ENCODE measurements at regions not wholly inside any gene's neighbourhood (a gene's known extent, or its start where the extent isn't known, plus 50 kb on each side); places are given as distances from the start of the nearest gene placed in this dataset.

DNA sequence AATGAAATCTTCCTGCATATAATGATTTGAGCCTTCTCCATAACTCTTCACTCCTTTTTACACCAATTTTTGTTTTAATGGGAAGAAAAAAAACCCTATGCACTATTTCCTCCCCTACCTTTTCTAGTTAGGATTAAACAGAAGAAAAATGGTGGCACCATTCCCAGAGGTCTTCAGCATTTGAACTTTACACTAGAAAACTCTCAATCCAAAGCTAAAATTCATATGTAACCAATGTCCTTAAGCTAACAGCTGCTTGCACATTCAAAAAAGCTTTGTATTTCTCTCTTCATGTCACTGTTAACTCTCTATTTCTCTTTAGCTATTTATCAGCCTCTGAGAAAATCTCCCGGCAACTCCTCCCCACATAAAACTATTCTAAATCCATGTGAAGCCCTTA, 90.3 kb upstream of the UBL3 start:
- no peak for TF ChIP-seq CTCF (conservative IDR thresholded peaks at IDR 0.05; ENCODE audit: low read length)
- TF ChIP-seq EZH2phosphoT487 (IDR thresholded peaks at IDR 0.05; ENCODE audit: borderline replicate concordance, low read depth, low read length), result no peak
- DNase-seq (ENCODE audit: low spot score), result no peak
- Histone ChIP-seq H3K27ac (ENCODE audit: low read depth, low read length, poor library complexity, severe bottlenecking) (no peak overlapping the region), H2AFZ (ENCODE audit: low read length) (no peak overlapping the region), H3K4me1 (ENCODE audit: insufficient read depth, low read length, poor library complexity, severe bottlenecking) (peaks cover 4% of the 10 kb centered on the region), H3K9me3 (ENCODE audit: low read length) (no peaks in the 10 kb centered on the region), H3K4me2 (ENCODE audit: low read length) (no peak overlapping the region), H4K20me1 (ENCODE audit: insufficient read depth, low read length) (no peaks in the 10 kb centered on the region), H3K4me3 (ENCODE audit: low read depth, low read length, poor library complexity, severe bottlenecking) (no peak overlapping the region), H3K9me2 (ENCODE audit: insufficient read depth, low read length) (no peaks in the 10 kb centered on the region), H3K79me2 (ENCODE audit: insufficient read depth, low read depth, low read length) (no peaks in the 10 kb centered on the region), H3K36me3 (ENCODE audit: insufficient read depth, low read length) (no peaks in the 10 kb centered on the region)
- ChIA-PET POLR2A (interaction anchor here (1.5 kb wide), 1 partner anchor 17 kb away, joined by 3 read pairs; no protein-coding TSS in a partner anchor), CTCF (ENCODE audit: unreplicated experiment) (interaction anchor here (1.0 kb wide), 1 partner anchor 17 kb away, joined by 3 read pairs; no protein-coding TSS in a partner anchor)
- BruUV-seq (replicated peaks), result no TSS peak
- intact Hi-C loops (cut with micrococcal nuclease; ENCODE audit: unreplicated experiment), result no loop called here

GRCh38 chr13:29939158-29939557, 88.7 kb upstream of the UBL3 start:
- Histone ChIP-seq H3K79me2 (ENCODE audit: insufficient read depth, low read depth, low read length) (no peaks in the 10 kb centered on the region), H3K4me2 (ENCODE audit: low read length) (no peak overlapping the region), H3K4me1 (ENCODE audit: insufficient read depth, low read length, poor library complexity, severe bottlenecking) (peaks cover 5% of the 10 kb centered on the region), H2AFZ (ENCODE audit: low read length) (no peak overlapping the region), H4K20me1 (ENCODE audit: insufficient read depth, low read length) (no peaks in the 10 kb centered on the region), H3K36me3 (ENCODE audit: insufficient read depth, low read length) (no peaks in the 10 kb centered on the region), H3K9me3 (ENCODE audit: low read length) (no peaks in the 10 kb centered on the region), H3K9me2 (ENCODE audit: insufficient read depth, low read length) (no peaks in the 10 kb centered on the region), H3K27ac (ENCODE audit: low read depth, low read length, poor library complexity, severe bottlenecking) (no peak overlapping the region), H3K4me3 (ENCODE audit: low read depth, low read length, poor library complexity, severe bottlenecking) (no peak overlapping the region)
- ChIA-PET CTCF (ENCODE audit: unreplicated experiment) (interaction anchor here (0.6 kb wide), 1 partner anchor 15 kb away, joined by 3 read pairs; no protein-coding TSS in a partner anchor), POLR2A (no interaction called here)
- intact Hi-C loops (cut with micrococcal nuclease; ENCODE audit: unreplicated experiment), result no loop called here
- no TSS peak for BruUV-seq (replicated peaks)
- DNase-seq (ENCODE audit: low spot score), result no peak
- TF ChIP-seq CTCF (conservative IDR thresholded peaks at IDR 0.05; ENCODE audit: low read length) (no peak), EZH2phosphoT487 (IDR thresholded peaks at IDR 0.05; ENCODE audit: borderline replicate concordance, low read depth, low read length) (no peak)

- Histone ChIP-seq H3K4me1 (ENCODE audit: insufficient read depth, low read length, poor library complexity, severe bottlenecking) (peaks cover 5% of the 10 kb centered on the region), H3K36me3 (ENCODE audit: insufficient read depth, low read length) (no peaks in the 10 kb centered on the region), H4K20me1 (ENCODE audit: insufficient read depth, low read length) (no peaks in the 10 kb centered on the region), H3K9me2 (ENCODE audit: insufficient read depth, low read length) (no peaks in the 10 kb centered on the region), H3K79me2 (ENCODE audit: insufficient read depth, low read depth, low read length) (no peaks in the 10 kb centered on the region), H3K4me3 (ENCODE audit: low read depth, low read length, poor library complexity, severe bottlenecking) (no peak overlapping the region), H3K9me3 (ENCODE audit: low read length) (no peaks in the 10 kb centered on the region), H3K4me2 (ENCODE audit: low read length) (no peak overlapping the region), H3K27ac (ENCODE audit: low read depth, low read length, poor library complexity, severe bottlenecking) (no peak overlapping the region), H2AFZ (ENCODE audit: low read length) (no peak overlapping the region)
- ChIA-PET POLR2A (interaction anchor here (0.9 kb wide), 1 partner anchor 133 kb away, joined by 3 read pairs; no protein-coding TSS in a partner anchor), CTCF (ENCODE audit: unreplicated experiment) (no interaction called here)
- intact Hi-C loops (cut with micrococcal nuclease; ENCODE audit: unreplicated experiment), result no loop called here
- no peak for DNase-seq (ENCODE audit: low spot score)
- TF ChIP-seq CTCF (conservative IDR thresholded peaks at IDR 0.05; ENCODE audit: low read length), result no peak
- TF ChIP-seq EZH2phosphoT487 (IDR thresholded peaks at IDR 0.05; ENCODE audit: borderline replicate concordance, low read depth, low read length), result no peak
- no TSS peak for BruUV-seq (replicated peaks)
Measured at GRCh38 chr13:29937841-29938240, 87.4 kb upstream of the UBL3 start.

Measured in OCI-LY7 (cell line).